Prostate gland (tissue), 2 donors: ENCODE measurements at regions not wholly inside any gene's neighbourhood (a gene's known extent, or its start where the extent isn't known, plus 50 kb on each side); places are given as distances from the start of the nearest gene placed in this dataset.

Experiments used
- POLR2A ChIP-seq: fragments of 450-650 bp; IDR thresholded peaks from one replicate; pipeline ENCODE4 v1.6.1; 2016; ENCODE audit warnings: antibody characterized with exemption, mild to moderate bottlenecking
- TF ChIP-seq, protein P1 (sequence below), 4 experiments: fragments of 200-600 bp in 2 of 4; fragments of 450-650 bp in 2 of 4; sonication (generic) in 2 of 4; IDR thresholded peaks; 1 replicate in 3 of 4; 2 replicates in 1 of 4; pipeline ENCODE4 v1.5.1; 2016 to 2019; ENCODE audit warnings: antibody characterized with exemption in 4 of 4, mild to moderate bottlenecking in 2 of 4, moderate library complexity in 2 of 4

DNA sequence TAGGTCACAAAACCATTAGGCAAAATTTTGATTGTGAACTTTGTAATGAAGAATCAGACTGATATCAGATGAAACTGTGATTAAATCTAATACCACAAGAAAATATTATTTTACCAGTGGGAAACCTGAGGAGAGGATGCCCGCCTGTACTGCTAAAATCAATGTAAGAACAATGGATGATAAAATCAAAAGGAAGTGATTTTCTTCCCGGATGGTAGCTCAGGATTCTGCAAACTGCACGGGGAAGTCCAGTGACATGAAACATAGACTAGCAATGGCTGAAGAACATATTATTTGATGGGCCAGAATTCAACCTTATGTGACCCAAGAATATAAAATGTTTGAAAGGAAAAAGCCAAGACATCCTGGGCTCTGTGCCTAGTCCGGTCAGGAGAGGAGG is 974.9 kb downstream of the PCDH18 start:
- TF ChIP-seq, protein P1, sequence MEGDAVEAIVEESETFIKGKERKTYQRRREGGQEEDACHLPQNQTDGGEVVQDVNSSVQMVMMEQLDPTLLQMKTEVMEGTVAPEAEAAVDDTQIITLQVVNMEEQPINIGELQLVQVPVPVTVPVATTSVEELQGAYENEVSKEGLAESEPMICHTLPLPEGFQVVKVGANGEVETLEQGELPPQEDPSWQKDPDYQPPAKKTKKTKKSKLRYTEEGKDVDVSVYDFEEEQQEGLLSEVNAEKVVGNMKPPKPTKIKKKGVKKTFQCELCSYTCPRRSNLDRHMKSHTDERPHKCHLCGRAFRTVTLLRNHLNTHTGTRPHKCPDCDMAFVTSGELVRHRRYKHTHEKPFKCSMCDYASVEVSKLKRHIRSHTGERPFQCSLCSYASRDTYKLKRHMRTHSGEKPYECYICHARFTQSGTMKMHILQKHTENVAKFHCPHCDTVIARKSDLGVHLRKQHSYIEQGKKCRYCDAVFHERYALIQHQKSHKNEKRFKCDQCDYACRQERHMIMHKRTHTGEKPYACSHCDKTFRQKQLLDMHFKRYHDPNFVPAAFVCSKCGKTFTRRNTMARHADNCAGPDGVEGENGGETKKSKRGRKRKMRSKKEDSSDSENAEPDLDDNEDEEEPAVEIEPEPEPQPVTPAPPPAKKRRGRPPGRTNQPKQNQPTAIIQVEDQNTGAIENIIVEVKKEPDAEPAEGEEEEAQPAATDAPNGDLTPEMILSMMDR (IDR thresholded peaks at IDR 0.05) = no peak
- TF ChIP-seq POLR2A = no peak
